ENCODE measurements at regions not wholly inside any gene's neighbourhood (a gene's known extent, or its start where the extent isn't known, plus 50 kb on each side); places are given as distances from the start of the nearest gene placed in this dataset.
A peak's percentile ranks its signal among the peaks of the same experiment; 100 is the strongest.

DNA sequence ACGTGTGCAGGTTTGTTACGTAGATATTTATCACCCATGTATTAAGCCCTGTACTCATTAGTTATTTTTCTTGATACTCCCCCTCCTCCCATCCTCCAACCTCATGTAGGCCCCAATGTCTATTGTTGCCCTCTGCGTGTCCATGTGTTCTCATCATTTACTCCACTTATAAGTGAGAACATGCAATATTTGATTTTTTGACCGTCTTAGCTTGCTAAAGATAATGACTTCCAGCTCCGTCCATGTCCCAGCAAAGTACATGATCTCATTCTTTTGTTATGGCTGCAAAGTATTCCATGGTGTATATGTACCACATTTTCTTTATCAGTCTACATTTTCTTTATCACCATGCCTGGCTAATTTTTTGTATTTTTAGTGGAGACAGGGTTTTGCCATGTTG lies 623.2 kb downstream of the SQOR start:
- no peaks in the 10 kb centered on the region for H3K36me3 ChIP-seq (ENCODE audit: insufficient read depth, low read length, poor library complexity, severe bottlenecking)
- no peaks in the 10 kb centered on the region for H3K4me1 ChIP-seq (ENCODE audit: insufficient read depth, low read length, poor library complexity, severe bottlenecking)
- no peak overlapping the region for H3K27ac ChIP-seq (ENCODE audit: low read depth, low read length, poor library complexity, severe bottlenecking)
- ChIA-PET POLR2A (ENCODE audit: low non-redundant PET) (interaction anchor here (0.7 kb wide), 1 partner anchor 60 kb away, joined by 3 read pairs; no protein-coding TSS in a partner anchor), CTCF (no interaction called here)
- no peaks in the 10 kb centered on the region for H3K27me3 ChIP-seq (replicated peaks; ENCODE audit: insufficient read depth, low read depth, low read length, poor library complexity)
- no peaks in the 10 kb centered on the region for H3K9me3 ChIP-seq (ENCODE audit: low read depth, low read length, poor library complexity, severe bottlenecking)
- BruUV-seq (replicated peaks) = no TSS peak
- no peak overlapping the region for H3K4me3 ChIP-seq (ENCODE audit: low read depth, low read length, poor library complexity, severe bottlenecking)
- intact Hi-C loops (cut with micrococcal nuclease; ENCODE audit: unreplicated experiment) = no loop called here
- TF ChIP-seq EZH2 (IDR thresholded peaks at IDR 0.05; ENCODE audit: borderline replicate concordance, low read depth, low read length, poor library complexity, severe bottlenecking) = no peak
- TF ChIP-seq, protein P1, sequence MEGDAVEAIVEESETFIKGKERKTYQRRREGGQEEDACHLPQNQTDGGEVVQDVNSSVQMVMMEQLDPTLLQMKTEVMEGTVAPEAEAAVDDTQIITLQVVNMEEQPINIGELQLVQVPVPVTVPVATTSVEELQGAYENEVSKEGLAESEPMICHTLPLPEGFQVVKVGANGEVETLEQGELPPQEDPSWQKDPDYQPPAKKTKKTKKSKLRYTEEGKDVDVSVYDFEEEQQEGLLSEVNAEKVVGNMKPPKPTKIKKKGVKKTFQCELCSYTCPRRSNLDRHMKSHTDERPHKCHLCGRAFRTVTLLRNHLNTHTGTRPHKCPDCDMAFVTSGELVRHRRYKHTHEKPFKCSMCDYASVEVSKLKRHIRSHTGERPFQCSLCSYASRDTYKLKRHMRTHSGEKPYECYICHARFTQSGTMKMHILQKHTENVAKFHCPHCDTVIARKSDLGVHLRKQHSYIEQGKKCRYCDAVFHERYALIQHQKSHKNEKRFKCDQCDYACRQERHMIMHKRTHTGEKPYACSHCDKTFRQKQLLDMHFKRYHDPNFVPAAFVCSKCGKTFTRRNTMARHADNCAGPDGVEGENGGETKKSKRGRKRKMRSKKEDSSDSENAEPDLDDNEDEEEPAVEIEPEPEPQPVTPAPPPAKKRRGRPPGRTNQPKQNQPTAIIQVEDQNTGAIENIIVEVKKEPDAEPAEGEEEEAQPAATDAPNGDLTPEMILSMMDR (conservative IDR thresholded peaks at IDR 0.05; ENCODE audit: low read depth, low read length) = no peak
- no peak for DNase-seq (ENCODE audit: low spot score)

- Histone ChIP-seq H3K9me3 (ENCODE audit: low read depth, low read length, poor library complexity, severe bottlenecking) (no peaks in the 10 kb centered on the region), H3K27ac (ENCODE audit: low read depth, low read length, poor library complexity, severe bottlenecking) (no peak overlapping the region), H3K36me3 (ENCODE audit: insufficient read depth, low read length, poor library complexity, severe bottlenecking) (no peaks in the 10 kb centered on the region), H3K4me3 (ENCODE audit: low read depth, low read length, poor library complexity, severe bottlenecking) (no peak overlapping the region), H3K27me3 (replicated peaks; ENCODE audit: insufficient read depth, low read depth, low read length, poor library complexity) (no peaks in the 10 kb centered on the region), H3K4me1 (ENCODE audit: insufficient read depth, low read length, poor library complexity, severe bottlenecking) (no peaks in the 10 kb centered on the region)
- TF ChIP-seq EZH2 (IDR thresholded peaks at IDR 0.05; ENCODE audit: borderline replicate concordance, low read depth, low read length, poor library complexity, severe bottlenecking) = no peak
- TF ChIP-seq, protein P1 (conservative IDR thresholded peaks at IDR 0.05; ENCODE audit: low read depth, low read length) = no peak
- BruUV-seq (replicated peaks) = no TSS peak
- DNase-seq (ENCODE audit: low spot score) = peak; percentile 4
- POLR2A ChIA-PET (ENCODE audit: low non-redundant PET) = no interaction called here
- intact Hi-C loops (cut with micrococcal nuclease; ENCODE audit: unreplicated experiment) = no loop called here
- CTCF ChIA-PET = no interaction called here
Measured at GRCh38 chr15:46260937-46261336, 626.1 kb downstream of the SQOR start.

GRCh38 chr15:46265664-46266347 lies 631.0 kb downstream of the SQOR start:
- CTCF ChIA-PET = no interaction called here
- H3K27ac ChIP-seq (ENCODE audit: low read depth, low read length, poor library complexity, severe bottlenecking) = no peak overlapping the region
- intact Hi-C loops (cut with micrococcal nuclease; ENCODE audit: unreplicated experiment) = no loop called here
- no peaks in the 10 kb centered on the region for H3K36me3 ChIP-seq (ENCODE audit: insufficient read depth, low read length, poor library complexity, severe bottlenecking)
- H3K27me3 ChIP-seq (replicated peaks; ENCODE audit: insufficient read depth, low read depth, low read length, poor library complexity) = peaks cover 13% of the 10 kb centered on the region
- H3K9me3 ChIP-seq (ENCODE audit: low read depth, low read length, poor library complexity, severe bottlenecking) = no peaks in the 10 kb centered on the region
- H3K4me1 ChIP-seq (ENCODE audit: insufficient read depth, low read length, poor library complexity, severe bottlenecking) = no peaks in the 10 kb centered on the region
- POLR2A ChIA-PET (ENCODE audit: low non-redundant PET) = interaction anchor here (0.7 kb wide), 1 partner anchor 1662 kb away, joined by 6 read pairs; no protein-coding TSS in a partner anchor
- TF ChIP-seq, protein P1 (conservative IDR thresholded peaks at IDR 0.05; ENCODE audit: low read depth, low read length) = no peak
- no peak for TF ChIP-seq EZH2 (IDR thresholded peaks at IDR 0.05; ENCODE audit: borderline replicate concordance, low read depth, low read length, poor library complexity, severe bottlenecking)
- no peak for DNase-seq (ENCODE audit: low spot score)
- H3K4me3 ChIP-seq (ENCODE audit: low read depth, low read length, poor library complexity, severe bottlenecking) = no peak overlapping the region
- no TSS peak for BruUV-seq (replicated peaks)
